ENCODE measurements at regions not wholly inside any gene's neighbourhood (a gene's known extent, or its start where the extent isn't known, plus 50 kb on each side); places are given as distances from the start of the nearest gene placed in this dataset.

DNA sequence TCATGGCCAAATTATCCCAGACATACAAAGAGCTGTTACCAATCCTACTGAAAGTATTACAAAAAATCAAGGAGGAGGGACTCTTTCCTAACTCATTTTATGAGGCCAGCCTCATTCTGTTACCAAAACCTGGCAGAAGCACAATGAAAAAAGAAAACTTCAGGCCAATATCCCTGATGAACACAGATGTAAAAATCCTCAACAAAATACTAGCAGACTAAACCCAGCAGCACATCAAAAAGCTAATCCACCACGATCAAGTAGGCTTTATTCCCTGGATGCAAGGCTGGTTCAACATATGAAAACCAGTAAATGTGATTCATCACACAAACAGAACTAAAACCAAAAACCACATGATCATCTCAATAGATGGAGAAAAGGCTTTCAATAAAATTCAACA, 109.2 kb downstream of the C6orf118 start:
- TF ChIP-seq EZH2 (IDR thresholded peaks at IDR 0.05) (no peak), FOXP2 (optimal IDR thresholded peaks at IDR 0.05; ENCODE audit: control extremely low read depth, extremely low read length, insufficient read depth) (no peak), POLR2AphosphoS5 (IDR thresholded peaks at IDR 0.05; ENCODE audit: borderline replicate concordance, low read depth, low read length) (no peak)
